ENCODE measurements at regions not wholly inside any gene's neighbourhood (a gene's known extent, or its start where the extent isn't known, plus 50 kb on each side); places are given as distances from the start of the nearest gene placed in this dataset.

- TF ChIP-seq CTCF (IDR thresholded peaks at IDR 0.05; ENCODE audit: insufficient read depth, low read length) (no peak), REST (IDR thresholded peaks at IDR 0.05; ENCODE audit: insufficient replicate concordance, low read depth) (no peak), POLR2AphosphoS5 (IDR thresholded peaks at IDR 0.05; ENCODE audit: low read depth) (no peak)
Observed at GRCh38 chr5:58011301-58011700, 448.6 kb downstream of the PLK2 start.
